ENCODE measurements at regions not wholly inside any gene's neighbourhood (a gene's known extent, or its start where the extent isn't known, plus 50 kb on each side); places are given as distances from the start of the nearest gene placed in this dataset.

- WGBS, 2 donors, result 51 to 77% methylated on average over 2 of the region's 2 CpGs
- no peak for DNase-seq
- H3K27me3 ChIP-seq, result no peaks in the 10 kb centered on the region
- H3K4me3 ChIP-seq, result no peak overlapping the region
- intact Hi-C loops (cut with DNase I), result no loop called here
- peaks cover 0 to 26% (median 7%) of the 10 kb centered on the region in 3 donors for H3K4me1 ChIP-seq
- no peak overlapping the region for H3K27ac ChIP-seq
- H3K9me3 ChIP-seq, result no peaks in the 10 kb centered on the region
- TF ChIP-seq POLR2A (IDR thresholded peaks at IDR 0.05) (no peak), CTCF (IDR thresholded peaks at IDR 0.05) (no peak)
- H3K36me3 ChIP-seq, result no peaks in the 10 kb centered on the region
These were observed 364.8 kb downstream of the TNS1 start for GRCh38 chr2:217638031-217638430.

GRCh38 chr2:217636991-217637561, 365.7 kb downstream of the TNS1 start:
- H3K4me3 ChIP-seq, result no peak overlapping the region
- H3K9me3 ChIP-seq, result no peaks in the 10 kb centered on the region
- intact Hi-C loops (cut with DNase I), result no loop called here
- no peak for TF ChIP-seq POLR2A (IDR thresholded peaks at IDR 0.05)
- TF ChIP-seq CTCF (IDR thresholded peaks at IDR 0.05), result no peak
- WGBS, 2 donors, result 74 to 87% methylated on average over 5 to 7 of the region's 9 CpGs
- H3K27ac ChIP-seq, result peak overlapping the region in 1 of 4 donors; percentile 30
- H3K4me1 ChIP-seq, result peaks cover 0 to 23% (median 3%) of the 10 kb centered on the region in 3 donors
- no peaks in the 10 kb centered on the region for H3K36me3 ChIP-seq
- no peaks in the 10 kb centered on the region for H3K27me3 ChIP-seq
- DNase-seq, result no peak

GRCh38 chr2:217636578-217636977, 366.2 kb downstream of the TNS1 start:
- 80 to 93% methylated on average over 5 of the region's 5 CpGs for WGBS, 2 donors
- Histone ChIP-seq H3K27ac (peak overlapping the region in 1 of 4 donors; percentile 30), H3K4me1 (peaks cover 0 to 24% (median 3%) of the 10 kb centered on the region in 3 donors), H3K4me3 (no peak overlapping the region), H3K9me3 (no peaks in the 10 kb centered on the region), H3K36me3 (no peaks in the 10 kb centered on the region), H3K27me3 (no peaks in the 10 kb centered on the region)
- intact Hi-C loops (cut with DNase I), result no loop called here
- DNase-seq, result no peak
- TF ChIP-seq POLR2A (IDR thresholded peaks at IDR 0.05) (no peak), CTCF (IDR thresholded peaks at IDR 0.05) (no peak)

- intact Hi-C loops (cut with DNase I), result no loop called here
- no peak for DNase-seq
- Histone ChIP-seq H3K4me3 (no peak overlapping the region), H3K27me3 (no peaks in the 10 kb centered on the region), H3K4me1 (peaks cover 0 to 28% (median 3%) of the 10 kb centered on the region in 3 donors), H3K27ac (no peak overlapping the region), H3K9me3 (no peaks in the 10 kb centered on the region), H3K36me3 (no peaks in the 10 kb centered on the region)
- 58 to 67% methylated on average over 1 of the region's 1 CpG for WGBS, 2 donors
- TF ChIP-seq POLR2A (IDR thresholded peaks at IDR 0.05), result no peak
- TF ChIP-seq CTCF (IDR thresholded peaks at IDR 0.05), result no peak
These were observed 367.9 kb downstream of the TNS1 start for GRCh38 chr2:217634871-217635270.

GRCh38 chr2:217632043-217632442, 370.8 kb downstream of the TNS1 start:
- TF ChIP-seq CTCF (IDR thresholded peaks at IDR 0.05) (no peak), POLR2A (IDR thresholded peaks at IDR 0.05) (peak in 1 of 4 donors; percentile 23)
- Histone ChIP-seq H3K27me3 (no peaks in the 10 kb centered on the region), H3K4me3 (no peak overlapping the region), H3K36me3 (no peaks in the 10 kb centered on the region), H3K27ac (peak overlapping the region in 3 of 4 donors; percentile 11 to 63 (median 53)), H3K9me3 (no peaks in the 10 kb centered on the region), H3K4me1 (peaks cover 0 to 32% (median 3%) of the 10 kb centered on the region in 3 donors)
- WGBS, 2 donors, result 75 to 89% methylated on average over 1 of the region's 1 CpG
- intact Hi-C loops (cut with DNase I), result no loop called here
- DNase-seq, result no peak
